Hepatocyte (in vitro differentiated cells): ENCODE measurements at regions not wholly inside any gene's neighbourhood (a gene's known extent, or its start where the extent isn't known, plus 50 kb on each side); places are given as distances from the start of the nearest gene placed in this dataset.

ENCODE experiments used
- DNase-seq: peaks from one replicate; pipeline ENCODE4 v3.0.0-alpha.2; 2016; ENCODE audit warnings: low spot score
- H2AFZ ChIP-seq: fragments of 200-600 bp; sonication (generic); 2 replicates; pipeline ENCODE4 v1.6.0; 2016; ENCODE audit warnings: antibody characterized with exemption, mild to moderate bottlenecking
- H3K27ac ChIP-seq: fragments of 200-600 bp; sonication (generic); 2 replicates; pipeline ENCODE4 v1.5.1; 2016; ENCODE audit warnings: mild to moderate bottlenecking
- H3K27me3 ChIP-seq: fragments of 200-600 bp; sonication (generic); 2 replicates; pipeline ENCODE4 v1.6.1; 2016
- H3K36me3 ChIP-seq: fragments of 200-600 bp; sonication (generic); replicated peaks from 2 replicates; pipeline ENCODE4 v1.5.1; 2016; ENCODE audit warnings: low read depth; ENCODE audit not compliant: insufficient read depth
- H3K4me1 ChIP-seq: fragments of 200-600 bp; sonication (generic); 2 replicates; pipeline ENCODE4 v1.5.1; 2016; ENCODE audit warnings: mild to moderate bottlenecking, moderate library complexity; ENCODE audit not compliant: insufficient read depth
- H3K4me2 ChIP-seq: fragments of 200-600 bp; sonication (generic); 2 replicates; pipeline ENCODE4 v1.6.0; 2016
- H3K4me3 ChIP-seq: fragments of 200-600 bp; sonication (generic); 2 replicates; pipeline ENCODE4 v1.5.1; 2016; ENCODE audit warnings: mild to moderate bottlenecking
- H3K79me2 ChIP-seq: fragments of 200-600 bp; sonication (generic); 2 replicates; pipeline ENCODE4 v1.6.0; 2017; ENCODE audit warnings: mild to moderate bottlenecking
- H3K9me2 ChIP-seq: fragments of 200-600 bp; sonication (generic); replicated peaks from 2 replicates; pipeline ENCODE4 v1.6.0; 2017; ENCODE audit warnings: mild to moderate bottlenecking; ENCODE audit not compliant: insufficient read depth
- H3K9me3 ChIP-seq: fragments of 200-600 bp; sonication (generic); 2 replicates; pipeline ENCODE4 v1.5.1; 2016; ENCODE audit warnings: low read depth, mild to moderate bottlenecking
- H4K20me1 ChIP-seq: fragments of 200-600 bp; sonication (generic); 2 replicates; pipeline ENCODE4 v1.6.0; 2016; ENCODE audit warnings: mild to moderate bottlenecking; ENCODE audit not compliant: insufficient read depth, poor library complexity, severe bottlenecking
- EZH2 ChIP-seq: fragments of 200-600 bp; sonication (generic); IDR thresholded peaks from 2 replicates; pipeline ENCODE4 v1.6.1; 2016; ENCODE audit warnings: antibody characterized with exemption, mild to moderate bottlenecking, borderline replicate concordance
- EZH2phosphoT487 ChIP-seq: fragments of 200-600 bp; sonication (generic); IDR thresholded peaks from one replicate; pipeline ENCODE4 v1.6.1; 2018; ENCODE audit warnings: antibody characterized with exemption, mild to moderate bottlenecking, low read depth, moderate library complexity; ENCODE audit not compliant: unreplicated experiment, severe bottlenecking
- WGBS: methylation state at CpG from one replicate; pipeline ENCODE4 v1.1.6; 2016; ENCODE audit warnings: low lambda C conversion rate; ENCODE audit errors: missing lambda C conversion rate; 5-methylcytosine and 5-hydroxymethylcytosine counted together
- TF ChIP-seq, protein P1 (sequence below): fragments of 200-600 bp; sonication (generic); IDR thresholded peaks from 2 replicates; pipeline ENCODE4 v1.5.1; 2016; ENCODE audit warnings: antibody characterized with exemption, mild to moderate bottlenecking; ENCODE audit not compliant: poor library complexity

GRCh38 chr16:5315914-5316313 lies 218.3 kb upstream of the EEF2KMT start:
- H3K36me3 ChIP-seq, result no peaks in the 10 kb centered on the region
- no peaks in the 10 kb centered on the region for H3K4me1 ChIP-seq
- H3K79me2 ChIP-seq, result no peaks in the 10 kb centered on the region
- no peak for DNase-seq
- WGBS, result 82% methylated on average over 5 of the region's 5 CpGs
- TF ChIP-seq EZH2phosphoT487, result no peak
- TF ChIP-seq, protein P1, sequence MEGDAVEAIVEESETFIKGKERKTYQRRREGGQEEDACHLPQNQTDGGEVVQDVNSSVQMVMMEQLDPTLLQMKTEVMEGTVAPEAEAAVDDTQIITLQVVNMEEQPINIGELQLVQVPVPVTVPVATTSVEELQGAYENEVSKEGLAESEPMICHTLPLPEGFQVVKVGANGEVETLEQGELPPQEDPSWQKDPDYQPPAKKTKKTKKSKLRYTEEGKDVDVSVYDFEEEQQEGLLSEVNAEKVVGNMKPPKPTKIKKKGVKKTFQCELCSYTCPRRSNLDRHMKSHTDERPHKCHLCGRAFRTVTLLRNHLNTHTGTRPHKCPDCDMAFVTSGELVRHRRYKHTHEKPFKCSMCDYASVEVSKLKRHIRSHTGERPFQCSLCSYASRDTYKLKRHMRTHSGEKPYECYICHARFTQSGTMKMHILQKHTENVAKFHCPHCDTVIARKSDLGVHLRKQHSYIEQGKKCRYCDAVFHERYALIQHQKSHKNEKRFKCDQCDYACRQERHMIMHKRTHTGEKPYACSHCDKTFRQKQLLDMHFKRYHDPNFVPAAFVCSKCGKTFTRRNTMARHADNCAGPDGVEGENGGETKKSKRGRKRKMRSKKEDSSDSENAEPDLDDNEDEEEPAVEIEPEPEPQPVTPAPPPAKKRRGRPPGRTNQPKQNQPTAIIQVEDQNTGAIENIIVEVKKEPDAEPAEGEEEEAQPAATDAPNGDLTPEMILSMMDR, result no peak
- TF ChIP-seq EZH2, result no peak
- no peak overlapping the region for H2AFZ ChIP-seq
- no peaks in the 10 kb centered on the region for H4K20me1 ChIP-seq
- no peaks in the 10 kb centered on the region for H3K9me3 ChIP-seq
- H3K9me2 ChIP-seq, result no peaks in the 10 kb centered on the region
- H3K27me3 ChIP-seq, result no peaks in the 10 kb centered on the region
- H3K4me3 ChIP-seq, result no peak overlapping the region
- no peak overlapping the region for H3K27ac ChIP-seq
- no peak overlapping the region for H3K4me2 ChIP-seq

DNA sequence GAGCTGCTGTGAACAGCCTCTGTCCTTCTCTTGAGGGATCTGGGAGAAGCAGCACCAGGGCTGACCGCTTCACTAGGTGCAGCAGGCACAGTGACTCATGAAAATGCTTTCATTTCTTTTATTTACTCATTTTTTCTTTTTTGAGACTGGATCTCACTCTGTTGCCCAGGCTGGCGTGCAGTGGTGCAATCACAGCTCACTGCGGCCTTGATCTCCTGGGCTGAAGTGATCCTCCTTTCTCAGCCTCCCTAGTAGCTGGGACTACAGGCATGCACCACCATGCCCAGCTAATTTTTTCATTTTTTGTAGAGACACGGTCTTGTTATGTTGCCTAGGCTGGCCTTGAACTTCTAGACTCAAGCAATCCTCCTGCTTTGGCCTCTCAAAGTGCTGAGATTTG lies 216.8 kb upstream of the EEF2KMT start:
- H3K36me3 ChIP-seq, result no peaks in the 10 kb centered on the region
- no peak overlapping the region for H3K27ac ChIP-seq
- H3K79me2 ChIP-seq, result no peaks in the 10 kb centered on the region
- no peak for DNase-seq
- H3K9me3 ChIP-seq, result no peaks in the 10 kb centered on the region
- no peak overlapping the region for H3K4me3 ChIP-seq
- H4K20me1 ChIP-seq, result no peaks in the 10 kb centered on the region
- no peak overlapping the region for H3K4me2 ChIP-seq
- TF ChIP-seq EZH2phosphoT487 (no peak), EZH2 (no peak)
- TF ChIP-seq, protein P1, result no peak
- no peak overlapping the region for H2AFZ ChIP-seq
- H3K27me3 ChIP-seq, result no peaks in the 10 kb centered on the region
- H3K9me2 ChIP-seq, result no peaks in the 10 kb centered on the region
- H3K4me1 ChIP-seq, result no peaks in the 10 kb centered on the region
- 84% methylated on average over 4 of the region's 4 CpGs for WGBS

GRCh38 chr16:5309946-5310611 lies 212.5 kb upstream of the EEF2KMT start:
- Histone ChIP-seq H3K4me3 (no peak overlapping the region), H3K4me2 (no peak overlapping the region), H3K79me2 (no peaks in the 10 kb centered on the region), H3K36me3 (no peaks in the 10 kb centered on the region), H4K20me1 (no peaks in the 10 kb centered on the region), H3K27ac (no peak overlapping the region), H3K9me3 (no peaks in the 10 kb centered on the region), H3K27me3 (no peaks in the 10 kb centered on the region), H2AFZ (no peak overlapping the region), H3K4me1 (no peaks in the 10 kb centered on the region), H3K9me2 (no peaks in the 10 kb centered on the region)
- DNase-seq, result no peak
- TF ChIP-seq EZH2phosphoT487 (no peak), EZH2 (no peak)
- TF ChIP-seq, protein P1, result no peak
- 61% methylated on average over 4 of the region's 4 CpGs for WGBS
